Activated CD8-positive, alpha-beta T cell treated with anti-CD3 and anti-CD28 coated beads for 36 hours (primary cell): ENCODE measurements at regions not wholly inside any gene's neighbourhood (a gene's known extent, or its start where the extent isn't known, plus 50 kb on each side); places are given as distances from the start of the nearest gene placed in this dataset.

ENCODE experiments used
- ATAC-seq: fragments of 200-7000 bp; cut with Tn5 transposase; one replicate; pipeline ENCODE4 v1.10.0; 2021; ENCODE audit warnings: mild to moderate bottlenecking, moderate library complexity
- CTCF ChIA-PET: fragments of 350-600 bp; sonication (Branson Sonifier 250); formaldehyde crosslinking; loops from one replicate; lab custom pipeline; 2021; ENCODE audit warnings: antibody characterized with exemption; lab: Charles Lee
- POLR2A ChIA-PET: fragments of 350-600 bp; sonication (Branson Sonifier 250); formaldehyde crosslinking; loops from one replicate; lab custom pipeline; 2021; ENCODE audit warnings: antibody characterized with exemption; lab: Charles Lee
- DNase-seq: peaks from one replicate; pipeline ENCODE4 v3.0.0-alpha.2; 2020
- H3K27ac Mint-ChIP-seq: one replicate; pipeline ENCODE4 v1.8.0; 2021; ENCODE audit warnings: mild to moderate bottlenecking, mixed read lengths
- H3K27me3 Mint-ChIP-seq: one replicate; pipeline ENCODE4 v1.8.0; 2021; ENCODE audit warnings: mixed read lengths
- H3K36me3 Mint-ChIP-seq: one replicate; pipeline ENCODE4 v1.8.0; 2021; ENCODE audit warnings: low read depth, mixed read lengths
- H3K4me1 Mint-ChIP-seq: one replicate; pipeline ENCODE4 v1.8.0; 2021; ENCODE audit warnings: low read depth, mixed read lengths
- H3K4me3 Mint-ChIP-seq: one replicate; pipeline ENCODE4 v1.8.0; 2021; ENCODE audit warnings: mild to moderate bottlenecking, moderate library complexity, mixed read lengths
- H3K9me3 Mint-ChIP-seq: one replicate; pipeline ENCODE4 v1.8.0; 2021; ENCODE audit warnings: mixed read lengths
- CTCF ChIP-seq: fragments of 200-600 bp; IDR thresholded peaks from one replicate; pipeline ENCODE4 v1.8.0; 2022; ENCODE audit warnings: antibody characterized with exemption, mild to moderate bottlenecking
- intact Hi-C: fragments of 100-400 bp; cut with micrococcal nuclease; formaldehyde crosslinking; loops from one replicate; pipeline ENCODE4 v1.10.0; 2022

DNA sequence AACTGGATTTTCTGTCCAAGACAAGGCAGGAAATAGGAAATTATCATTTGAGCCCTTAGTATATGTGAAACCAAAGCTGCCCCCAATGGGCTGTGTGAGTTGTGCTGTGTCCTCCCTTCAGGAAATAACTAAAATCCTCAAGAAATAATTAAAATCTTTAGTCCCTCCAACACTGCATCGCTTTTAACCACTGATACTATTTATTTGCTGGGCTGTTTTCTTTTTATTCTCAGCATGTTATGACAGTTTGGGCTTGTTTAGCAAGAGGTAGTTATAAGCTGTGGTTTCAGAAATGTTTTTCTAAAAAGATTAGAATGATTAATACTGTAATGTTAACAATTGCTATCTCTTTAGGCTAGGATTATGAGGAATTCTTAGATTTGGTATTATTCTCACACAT, 187.0 kb upstream of the KCNN2 start:
- DNase-seq (no peak), ATAC-seq (no peak)
- Mint-ChIP-seq H3K4me3 (no peak overlapping the region), H3K27me3 (no peaks in the 10 kb centered on the region), H3K9me3 (peaks cover 8% of the 10 kb centered on the region), H3K27ac (no peak overlapping the region), H3K36me3 (no peaks in the 10 kb centered on the region), H3K4me1 (no peaks in the 10 kb centered on the region)
- ChIA-PET POLR2A (no interaction called here), CTCF (no interaction called here)
- no peak for TF ChIP-seq CTCF
- intact Hi-C loops: no loop called here

DNA sequence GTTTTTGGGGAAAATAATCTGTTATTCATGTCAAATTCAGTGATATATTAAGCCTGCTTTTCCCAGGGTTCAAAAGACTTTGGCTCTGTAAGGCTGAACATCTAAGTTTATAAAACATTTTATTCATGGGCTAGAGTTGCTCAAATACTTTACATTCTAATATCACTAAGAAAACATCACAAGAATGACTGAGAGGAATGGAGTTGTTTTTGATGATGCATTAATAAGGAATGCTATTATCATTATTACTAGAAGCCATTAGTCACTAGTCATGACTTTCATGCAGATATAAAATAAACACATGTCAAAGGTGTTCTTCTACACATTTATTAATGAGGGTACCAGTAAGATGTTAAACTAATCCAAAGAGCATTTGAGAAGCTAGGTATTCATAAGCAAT, 185.5 kb upstream of the KCNN2 start:
- no peak overlapping the region for H3K27ac Mint-ChIP-seq
- no peaks in the 10 kb centered on the region for H3K27me3 Mint-ChIP-seq
- H3K36me3 Mint-ChIP-seq: no peaks in the 10 kb centered on the region
- DNase-seq (no peak), ATAC-seq (no peak)
- TF ChIP-seq CTCF: no peak
- peaks cover 8% of the 10 kb centered on the region for H3K9me3 Mint-ChIP-seq
- intact Hi-C loops: no loop called here
- H3K4me1 Mint-ChIP-seq: no peaks in the 10 kb centered on the region
- H3K4me3 Mint-ChIP-seq: no peak overlapping the region
- POLR2A ChIA-PET: no interaction called here
- CTCF ChIA-PET: no interaction called here

DNA sequence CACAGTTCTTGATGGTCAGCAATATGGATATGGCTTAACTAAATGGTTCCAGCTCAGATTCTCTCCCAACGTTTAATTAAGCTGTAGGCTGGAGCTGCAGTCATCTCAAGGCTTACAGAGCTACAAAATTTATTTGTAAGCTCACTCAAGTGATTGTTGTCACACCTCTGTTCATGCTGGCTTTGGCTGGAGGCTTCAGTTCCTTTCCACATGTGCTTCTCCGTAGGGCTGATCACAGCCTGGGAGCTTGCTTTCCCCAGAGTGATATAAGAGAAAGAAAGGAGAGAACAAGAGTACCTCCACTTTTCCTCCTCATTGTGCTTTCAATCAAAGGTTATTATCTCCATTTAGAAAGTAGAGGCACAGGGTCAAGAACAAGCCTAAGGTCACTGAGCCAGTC, 182.7 kb upstream of the KCNN2 start:
- CTCF ChIA-PET: no interaction called here
- no peaks in the 10 kb centered on the region for H3K4me1 Mint-ChIP-seq
- no peak for ATAC-seq
- no peak overlapping the region for H3K4me3 Mint-ChIP-seq
- no peak overlapping the region for H3K27ac Mint-ChIP-seq
- POLR2A ChIA-PET: no interaction called here
- no peaks in the 10 kb centered on the region for H3K36me3 Mint-ChIP-seq
- H3K9me3 Mint-ChIP-seq: peaks cover 9% of the 10 kb centered on the region
- intact Hi-C loops: no loop called here
- no peak for DNase-seq
- H3K27me3 Mint-ChIP-seq: no peaks in the 10 kb centered on the region
- no peak for TF ChIP-seq CTCF

- ChIA-PET POLR2A (no interaction called here), CTCF (no interaction called here)
- intact Hi-C loops: no loop called here
- Mint-ChIP-seq H3K9me3 (peaks cover 6% of the 10 kb centered on the region), H3K27ac (no peak overlapping the region), H3K4me1 (no peaks in the 10 kb centered on the region), H3K36me3 (no peaks in the 10 kb centered on the region), H3K27me3 (no peaks in the 10 kb centered on the region), H3K4me3 (no peak overlapping the region)
- ATAC-seq (no peak), DNase-seq (no peak)
- TF ChIP-seq CTCF: no peak
Observed at GRCh38 chr5:114184006-114184405, 177.9 kb upstream of the KCNN2 start.

DNA sequence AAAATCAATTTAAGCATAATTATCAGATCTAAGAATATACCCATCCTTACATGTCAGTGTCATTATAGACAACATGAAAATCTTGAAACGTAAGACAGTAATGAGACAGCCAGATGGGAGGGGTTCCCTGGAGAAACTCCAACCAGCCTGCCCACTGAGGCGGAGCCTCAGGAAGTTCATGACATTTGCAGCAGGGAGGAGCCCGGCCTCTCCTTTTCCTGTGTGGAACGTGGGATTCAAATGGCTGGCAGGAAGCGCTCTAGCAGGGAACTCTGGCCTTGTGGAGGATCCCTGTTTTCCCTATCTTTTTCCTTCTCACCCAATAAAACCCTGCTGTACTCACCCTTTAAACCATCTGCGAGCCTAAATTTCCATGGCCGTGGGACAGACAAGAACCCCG, 176.6 kb upstream of the KCNN2 start:
- TF ChIP-seq CTCF: no peak
- no peaks in the 10 kb centered on the region for H3K4me1 Mint-ChIP-seq
- no peak overlapping the region for H3K27ac Mint-ChIP-seq
- ChIA-PET POLR2A (no interaction called here), CTCF (no interaction called here)
- H3K9me3 Mint-ChIP-seq: peaks cover 6% of the 10 kb centered on the region
- H3K36me3 Mint-ChIP-seq: no peaks in the 10 kb centered on the region
- H3K27me3 Mint-ChIP-seq: no peaks in the 10 kb centered on the region
- intact Hi-C loops: no loop called here
- DNase-seq (no peak), ATAC-seq (no peak)
- no peak overlapping the region for H3K4me3 Mint-ChIP-seq
